Activated CD4-positive, alpha-beta T cell treated with anti-CD3 and anti-CD28 coated beads, Interleukin-2, amount 10 ng/mL, durations not matched to agents 7 days and 5 days (primary cell): ENCODE measurements at regions not wholly inside any gene's neighbourhood (a gene's known extent, or its start where the extent isn't known, plus 50 kb on each side); places are given as distances from the start of the nearest gene placed in this dataset.

ENCODE experiments used
- CTCF ChIA-PET: fragments of 350-600 bp; sonication (Branson Sonifier 250); formaldehyde crosslinking; loops from one replicate; lab custom pipeline; 2021; ENCODE audit warnings: antibody characterized with exemption; lab: Charles Lee
- POLR2A ChIA-PET: fragments of 350-600 bp; sonication (Branson Sonifier 250); formaldehyde crosslinking; loops from one replicate; lab custom pipeline; 2021; ENCODE audit warnings: antibody characterized with exemption; lab: Charles Lee
- DNase-seq: peaks from one replicate; pipeline ENCODE4 v3.0.0-alpha.2; 2020
- H3K27ac Mint-ChIP-seq: one replicate; pipeline ENCODE4 v1.8.0; 2021; ENCODE audit warnings: mild to moderate bottlenecking, moderate library complexity, mixed read lengths
- H3K27me3 Mint-ChIP-seq: one replicate; pipeline ENCODE4 v1.8.0; 2021; ENCODE audit warnings: mixed read lengths
- H3K36me3 Mint-ChIP-seq: one replicate; pipeline ENCODE4 v1.8.0; 2021; ENCODE audit warnings: low read depth, mixed read lengths
- H3K4me1 Mint-ChIP-seq: one replicate; pipeline ENCODE4 v1.8.0; 2021; ENCODE audit warnings: mixed read lengths
- H3K4me3 Mint-ChIP-seq: one replicate; pipeline ENCODE4 v1.8.0; 2021; ENCODE audit warnings: mild to moderate bottlenecking, moderate library complexity, mixed read lengths
- H3K9me3 Mint-ChIP-seq: one replicate; pipeline ENCODE4 v1.8.0; 2021; ENCODE audit warnings: mixed read lengths

- H3K36me3 Mint-ChIP-seq, result no peaks in the 10 kb centered on the region
- ChIA-PET POLR2A (no interaction called here), CTCF (no interaction called here)
- no peak overlapping the region for H3K27ac Mint-ChIP-seq
- no peaks in the 10 kb centered on the region for H3K4me1 Mint-ChIP-seq
- peaks cover 13% of the 10 kb centered on the region for H3K9me3 Mint-ChIP-seq
- DNase-seq, result no peak
- no peak overlapping the region for H3K4me3 Mint-ChIP-seq
- no peaks in the 10 kb centered on the region for H3K27me3 Mint-ChIP-seq
Measured at GRCh38 chr5:15406478-15406877, 93.5 kb upstream of the FBXL7 start.

GRCh38 chr5:15393146-15393545 is 106.8 kb upstream of the FBXL7 start:
- Mint-ChIP-seq H3K36me3 (no peaks in the 10 kb centered on the region), H3K27ac (no peak overlapping the region), H3K4me3 (no peak overlapping the region), H3K4me1 (no peaks in the 10 kb centered on the region), H3K9me3 (peaks cover 2% of the 10 kb centered on the region), H3K27me3 (no peaks in the 10 kb centered on the region)
- DNase-seq, result no peak
- POLR2A ChIA-PET, result no interaction called here
- CTCF ChIA-PET, result no interaction called here

- Mint-ChIP-seq H3K36me3 (no peaks in the 10 kb centered on the region), H3K27ac (no peak overlapping the region), H3K9me3 (peaks cover 2% of the 10 kb centered on the region), H3K4me3 (no peak overlapping the region), H3K4me1 (no peaks in the 10 kb centered on the region), H3K27me3 (no peaks in the 10 kb centered on the region)
- ChIA-PET POLR2A (no interaction called here), CTCF (no interaction called here)
- DNase-seq, result no peak
Measured at GRCh38 chr5:15391704-15392397, 108.1 kb upstream of the FBXL7 start.

GRCh38 chr5:15388866-15389265 is 111.1 kb upstream of the FBXL7 start:
- H3K4me1 Mint-ChIP-seq, result no peaks in the 10 kb centered on the region
- H3K4me3 Mint-ChIP-seq, result no peak overlapping the region
- H3K9me3 Mint-ChIP-seq, result no peaks in the 10 kb centered on the region
- no peak overlapping the region for H3K27ac Mint-ChIP-seq
- no peaks in the 10 kb centered on the region for H3K27me3 Mint-ChIP-seq
- DNase-seq, result no peak
- H3K36me3 Mint-ChIP-seq, result no peaks in the 10 kb centered on the region
- POLR2A ChIA-PET, result no interaction called here
- CTCF ChIA-PET, result no interaction called here

GRCh38 chr5:15387931-15388524 is 112.0 kb upstream of the FBXL7 start:
- ChIA-PET POLR2A (no interaction called here), CTCF (no interaction called here)
- Mint-ChIP-seq H3K27ac (no peak overlapping the region), H3K36me3 (no peaks in the 10 kb centered on the region), H3K4me1 (no peaks in the 10 kb centered on the region), H3K4me3 (no peak overlapping the region), H3K27me3 (no peaks in the 10 kb centered on the region), H3K9me3 (no peaks in the 10 kb centered on the region)
- DNase-seq, result no peak

- POLR2A ChIA-PET, result no interaction called here
- CTCF ChIA-PET, result no interaction called here
- no peaks in the 10 kb centered on the region for H3K9me3 Mint-ChIP-seq
- no peaks in the 10 kb centered on the region for H3K4me1 Mint-ChIP-seq
- no peak overlapping the region for H3K27ac Mint-ChIP-seq
- no peaks in the 10 kb centered on the region for H3K36me3 Mint-ChIP-seq
- no peak overlapping the region for H3K4me3 Mint-ChIP-seq
- H3K27me3 Mint-ChIP-seq, result no peaks in the 10 kb centered on the region
- no peak for DNase-seq
Measured at GRCh38 chr5:15386122-15386521, 113.9 kb upstream of the FBXL7 start.

- Mint-ChIP-seq H3K9me3 (no peaks in the 10 kb centered on the region), H3K36me3 (no peaks in the 10 kb centered on the region), H3K4me1 (no peaks in the 10 kb centered on the region), H3K27ac (no peak overlapping the region), H3K27me3 (no peaks in the 10 kb centered on the region), H3K4me3 (no peak overlapping the region)
- POLR2A ChIA-PET, result no interaction called here
- CTCF ChIA-PET, result no interaction called here
- no peak for DNase-seq
Measured at GRCh38 chr5:15385553-15385952, 114.4 kb upstream of the FBXL7 start.

GRCh38 chr5:15385037-15385436 is 114.9 kb upstream of the FBXL7 start:
- H3K27me3 Mint-ChIP-seq, result no peaks in the 10 kb centered on the region
- H3K27ac Mint-ChIP-seq, result no peak overlapping the region
- no peak overlapping the region for H3K4me3 Mint-ChIP-seq
- no peaks in the 10 kb centered on the region for H3K9me3 Mint-ChIP-seq
- POLR2A ChIA-PET, result no interaction called here
- H3K36me3 Mint-ChIP-seq, result no peaks in the 10 kb centered on the region
- DNase-seq, result no peak
- H3K4me1 Mint-ChIP-seq, result no peaks in the 10 kb centered on the region
- CTCF ChIA-PET, result no interaction called here

GRCh38 chr5:15384581-15384980 is 115.4 kb upstream of the FBXL7 start:
- CTCF ChIA-PET, result no interaction called here
- Mint-ChIP-seq H3K27ac (no peak overlapping the region), H3K4me3 (no peak overlapping the region), H3K4me1 (no peaks in the 10 kb centered on the region), H3K27me3 (no peaks in the 10 kb centered on the region), H3K9me3 (no peaks in the 10 kb centered on the region), H3K36me3 (no peaks in the 10 kb centered on the region)
- POLR2A ChIA-PET, result no interaction called here
- no peak for DNase-seq

GRCh38 chr5:15384176-15384575 is 115.8 kb upstream of the FBXL7 start:
- Mint-ChIP-seq H3K4me3 (no peak overlapping the region), H3K27me3 (no peaks in the 10 kb centered on the region), H3K4me1 (no peaks in the 10 kb centered on the region), H3K36me3 (no peaks in the 10 kb centered on the region), H3K9me3 (no peaks in the 10 kb centered on the region), H3K27ac (no peak overlapping the region)
- ChIA-PET CTCF (no interaction called here), POLR2A (no interaction called here)
- no peak for DNase-seq

GRCh38 chr5:15383469-15383868 is 116.5 kb upstream of the FBXL7 start:
- CTCF ChIA-PET, result no interaction called here
- no peaks in the 10 kb centered on the region for H3K4me1 Mint-ChIP-seq
- H3K36me3 Mint-ChIP-seq, result no peaks in the 10 kb centered on the region
- no peak for DNase-seq
- H3K9me3 Mint-ChIP-seq, result peaks cover 3% of the 10 kb centered on the region
- POLR2A ChIA-PET, result no interaction called here
- H3K4me3 Mint-ChIP-seq, result no peak overlapping the region
- no peak overlapping the region for H3K27ac Mint-ChIP-seq
- H3K27me3 Mint-ChIP-seq, result no peaks in the 10 kb centered on the region

- H3K9me3 Mint-ChIP-seq, result peaks cover 3% of the 10 kb centered on the region
- POLR2A ChIA-PET, result no interaction called here
Measured at GRCh38 chr5:15383021-15383420, 117.0 kb upstream of the FBXL7 start.

GRCh38 chr5:15377573-15378340 is 122.2 kb upstream of the FBXL7 start:
- Mint-ChIP-seq H3K36me3 (no peaks in the 10 kb centered on the region), H3K4me3 (no peak overlapping the region), H3K9me3 (peaks cover 5% of the 10 kb centered on the region), H3K27me3 (no peaks in the 10 kb centered on the region), H3K4me1 (no peaks in the 10 kb centered on the region), H3K27ac (no peak overlapping the region)
- POLR2A ChIA-PET, result no interaction called here
- no peak for DNase-seq
- CTCF ChIA-PET, result interaction anchor here (1.1 kb wide), 1 partner anchor 29 kb away, joined by 4 read pairs; no protein-coding TSS in a partner anchor

More at GRCh38 chr5:15383021-15383420, 117.0 kb upstream of the FBXL7 start:
- no peaks in the 10 kb centered on the region for H3K27me3 Mint-ChIP-seq
- DNase-seq, result no peak
- no peak overlapping the region for H3K27ac Mint-ChIP-seq
- CTCF ChIA-PET, result no interaction called here
- H3K4me1 Mint-ChIP-seq, result no peaks in the 10 kb centered on the region
- no peaks in the 10 kb centered on the region for H3K36me3 Mint-ChIP-seq
- H3K4me3 Mint-ChIP-seq, result no peak overlapping the region
